NCI-H1048 (cell line): ENCODE measurements at regions not wholly inside any gene's neighbourhood (a gene's known extent, or its start where the extent isn't known, plus 50 kb on each side); places are given as distances from the start of the nearest gene placed in this dataset.

Experiments
- DNase-seq: peaks from one replicate; lab custom pipeline; 2025; lab: John Stamatoyannopoulos, UW

DNA sequence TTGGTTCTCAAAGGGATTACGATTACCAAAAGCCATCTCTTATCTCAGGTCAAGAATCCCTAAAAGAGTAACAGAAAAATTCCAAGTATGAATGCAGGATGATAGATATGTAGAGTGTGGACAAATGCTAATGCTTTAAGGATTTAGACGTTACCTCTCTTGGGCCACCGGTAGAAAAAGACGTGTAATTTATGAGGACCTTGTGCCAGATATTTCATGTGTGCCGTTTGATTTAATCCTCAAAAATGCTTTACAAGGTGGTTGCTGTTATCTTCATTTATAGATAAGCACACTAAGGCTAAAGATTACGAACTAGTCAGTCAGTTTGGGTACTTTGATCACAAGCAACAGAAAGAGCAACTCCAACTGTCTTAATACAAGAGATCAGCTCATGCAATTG lies 370.8 kb upstream of the JAG1 start:
- no peak for DNase-seq

- DNase-seq, result no peak
Measured at GRCh38 chr20:11045412-11046175, 371.8 kb upstream of the JAG1 start.

DNA sequence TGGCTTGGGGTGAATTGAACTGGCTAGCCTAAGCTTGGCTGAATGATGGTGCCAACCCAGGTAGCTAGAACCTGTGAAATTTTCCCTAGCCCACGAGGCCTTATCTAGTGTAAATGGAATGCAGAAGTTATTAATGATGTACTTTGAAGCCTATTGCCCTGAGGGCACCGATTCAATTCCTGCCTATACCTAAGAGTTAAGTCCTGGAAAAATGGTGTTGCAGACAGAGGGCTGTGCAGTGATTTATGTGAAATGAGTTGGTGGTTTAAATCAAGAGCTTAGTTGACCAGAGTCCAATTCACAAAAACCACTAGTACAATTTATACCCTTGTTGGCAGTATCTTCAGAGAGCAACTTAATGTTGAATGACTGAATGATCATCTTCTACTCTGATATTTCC lies 373.8 kb upstream of the JAG1 start:
- DNase-seq, result no peak

GRCh38 chr20:11048739-11049138 lies 374.9 kb upstream of the JAG1 start:
- DNase-seq, result no peak

DNA sequence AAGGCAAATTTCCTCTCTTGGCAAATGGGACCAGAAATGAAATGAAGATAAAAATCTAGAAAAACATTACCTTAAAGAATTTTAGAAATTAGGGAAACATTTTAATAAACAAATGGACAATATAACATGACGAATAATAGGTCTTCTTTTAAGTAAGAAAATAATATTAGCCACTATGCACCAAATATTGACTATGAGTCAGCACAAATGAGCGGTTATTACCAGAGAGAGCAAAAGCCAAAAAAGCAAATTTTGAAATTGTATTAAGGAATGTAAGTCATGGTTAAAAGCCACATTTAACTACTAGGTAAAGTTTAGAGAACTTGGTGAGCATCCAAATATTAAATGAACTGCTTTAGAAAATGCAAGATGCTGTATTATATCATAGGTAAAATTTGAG lies 376.6 kb upstream of the JAG1 start:
- DNase-seq, result no peak

DNA sequence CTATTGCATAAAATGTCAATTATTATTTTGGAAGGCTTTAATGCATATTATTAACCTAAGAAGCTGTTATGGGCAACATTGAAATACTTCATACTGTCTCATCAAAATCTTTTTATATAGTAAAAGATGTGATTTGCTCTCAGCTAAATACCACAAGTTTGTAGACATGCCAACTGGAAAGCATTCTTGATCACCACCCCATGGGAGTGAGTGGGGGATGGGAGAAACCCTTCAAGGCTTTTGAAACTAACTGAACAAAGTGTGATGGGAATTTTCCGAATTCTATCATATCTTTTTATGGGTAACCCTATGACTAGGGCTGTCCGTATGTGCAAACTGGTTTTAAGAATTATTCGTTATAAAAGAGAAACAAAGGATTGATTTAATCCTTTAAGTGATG lies 377.3 kb upstream of the JAG1 start:
- no peak for DNase-seq

DNA sequence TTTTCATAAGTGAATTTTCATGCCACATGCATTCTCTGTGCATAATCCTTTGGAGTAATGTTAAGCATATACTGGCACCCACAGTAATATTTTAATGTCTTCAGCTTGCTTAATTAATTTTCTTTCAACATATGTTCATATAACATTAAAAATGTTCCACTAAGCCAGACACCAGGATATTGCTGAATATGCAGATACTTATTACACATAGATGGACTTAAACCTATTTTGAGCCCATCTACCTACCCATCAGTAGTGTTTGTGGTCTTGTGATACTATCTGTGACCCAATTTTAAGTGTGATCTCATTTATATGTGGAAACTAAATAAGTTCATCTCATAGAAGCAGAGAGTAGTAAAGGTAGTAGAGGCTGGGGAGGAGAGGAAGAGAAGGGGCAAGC lies 379.5 kb upstream of the JAG1 start:
- DNase-seq, result no peak

DNA sequence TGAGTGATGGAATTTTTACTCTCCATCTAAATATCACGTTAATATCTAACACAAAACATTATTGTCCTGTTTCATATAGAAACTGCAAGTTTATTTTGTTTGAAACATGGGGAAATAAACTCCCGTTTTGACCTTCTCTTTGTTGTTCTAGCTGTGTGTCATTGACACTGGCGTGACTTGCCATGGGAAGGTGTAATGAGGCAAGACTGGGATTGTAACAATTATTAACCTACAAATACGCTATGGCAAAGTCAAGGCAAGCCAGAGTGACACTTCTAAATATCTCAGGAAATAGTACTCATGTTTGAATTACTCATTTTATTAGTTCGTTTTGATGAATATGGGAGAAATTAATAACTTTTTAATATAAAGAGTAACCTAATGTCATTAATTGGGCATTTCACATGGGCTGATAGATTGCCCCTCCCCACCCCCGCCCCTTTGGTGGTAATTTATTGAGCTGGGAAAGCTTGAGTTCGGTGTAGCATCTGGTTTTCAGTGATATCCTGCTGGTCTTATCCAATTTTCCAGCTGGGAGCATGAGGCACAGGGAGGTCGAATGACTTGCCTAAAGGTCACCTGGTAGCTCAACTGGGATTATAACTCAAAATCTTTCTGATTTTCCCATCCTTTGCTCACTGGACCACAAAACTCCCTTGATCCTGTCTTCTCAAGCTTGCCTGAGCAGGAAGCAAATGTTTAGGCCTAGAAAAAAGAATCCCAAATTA lies 380.6 kb upstream of the JAG1 start:
- no peak for DNase-seq

GRCh38 chr20:11056414-11056813 lies 382.6 kb upstream of the JAG1 start:
- DNase-seq, result no peak

- DNase-seq, result no peak
Measured at GRCh38 chr20:11057624-11058023, 383.8 kb upstream of the JAG1 start.

DNA sequence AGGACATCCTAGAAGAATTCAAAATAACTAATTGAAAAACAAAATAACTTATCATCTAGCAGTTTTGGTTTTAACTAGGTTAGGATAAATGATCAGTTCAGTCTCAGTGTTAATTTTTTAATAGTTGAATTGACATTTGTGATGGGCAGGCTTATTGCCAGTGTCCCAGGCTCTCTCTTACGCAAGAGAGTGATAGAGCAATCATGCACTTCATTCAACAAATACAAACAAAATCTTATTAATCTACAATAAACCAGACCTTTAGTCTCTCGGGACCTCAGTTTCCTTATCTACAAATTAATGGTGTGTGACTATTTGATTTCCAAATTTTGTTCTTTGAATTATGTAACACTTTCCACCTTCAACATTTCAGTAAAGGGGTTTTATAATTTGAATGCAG lies 385.9 kb upstream of the JAG1 start:
- DNase-seq, result no peak

DNA sequence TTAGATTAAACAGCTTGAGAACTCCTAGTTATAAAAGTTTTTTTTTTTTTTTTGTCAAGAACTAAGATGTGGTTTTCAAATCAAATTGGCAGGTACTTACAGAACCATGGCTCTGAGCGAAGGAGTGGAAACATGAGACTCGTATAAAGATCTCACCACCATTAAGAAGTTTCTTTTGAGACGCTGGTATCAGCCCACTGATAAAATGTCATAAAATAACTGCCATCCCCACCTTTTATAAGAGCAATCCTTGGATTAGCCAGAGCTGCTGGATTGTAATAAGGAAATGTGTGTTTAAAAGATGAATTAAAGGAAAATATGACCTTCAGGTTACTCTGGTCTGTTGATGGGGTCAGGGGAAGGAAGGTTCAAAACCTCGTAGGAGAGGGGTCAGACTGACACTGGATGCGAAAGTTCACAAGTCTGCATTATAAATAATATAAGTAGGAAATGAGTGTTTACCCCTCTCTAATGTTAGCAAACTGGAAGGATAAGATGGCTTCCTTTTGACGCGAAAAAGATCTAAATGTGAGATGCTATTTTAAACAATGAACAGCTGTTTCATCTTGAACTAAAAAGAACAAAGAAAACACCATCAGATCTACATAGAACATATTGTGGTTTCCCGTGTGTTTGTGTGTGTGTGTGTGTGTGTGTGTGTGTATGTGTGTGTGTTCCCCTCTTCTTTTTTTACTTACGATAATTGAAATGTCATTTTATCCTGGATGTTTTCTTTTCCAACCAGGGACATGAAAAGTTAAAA lies 386.8 kb upstream of the JAG1 start:
- DNase-seq, result no peak

- DNase-seq, result no peak
Measured at GRCh38 chr20:11063444-11063843, 389.6 kb upstream of the JAG1 start.

GRCh38 chr20:11064946-11065345 lies 391.1 kb upstream of the JAG1 start:
- no peak for DNase-seq

DNA sequence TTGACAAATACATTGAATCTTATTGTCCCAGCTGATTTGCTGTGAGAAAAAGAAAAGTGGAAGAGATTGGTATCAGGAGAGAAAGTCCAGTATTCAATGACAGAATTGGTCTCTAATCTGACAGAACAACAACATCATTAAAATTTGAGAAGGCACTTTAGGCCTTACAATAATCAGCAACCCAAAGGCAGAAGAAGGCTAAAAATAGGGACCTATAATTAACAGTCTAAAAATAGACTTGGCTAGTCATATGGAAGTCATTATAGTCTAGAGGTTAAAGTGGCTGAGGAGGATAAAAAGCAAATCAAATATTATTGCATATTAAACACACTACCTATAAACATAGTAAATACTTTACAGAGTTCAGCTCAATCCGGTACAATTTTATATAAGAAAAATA lies 393.6 kb upstream of the JAG1 start:
- DNase-seq, result no peak

DNA sequence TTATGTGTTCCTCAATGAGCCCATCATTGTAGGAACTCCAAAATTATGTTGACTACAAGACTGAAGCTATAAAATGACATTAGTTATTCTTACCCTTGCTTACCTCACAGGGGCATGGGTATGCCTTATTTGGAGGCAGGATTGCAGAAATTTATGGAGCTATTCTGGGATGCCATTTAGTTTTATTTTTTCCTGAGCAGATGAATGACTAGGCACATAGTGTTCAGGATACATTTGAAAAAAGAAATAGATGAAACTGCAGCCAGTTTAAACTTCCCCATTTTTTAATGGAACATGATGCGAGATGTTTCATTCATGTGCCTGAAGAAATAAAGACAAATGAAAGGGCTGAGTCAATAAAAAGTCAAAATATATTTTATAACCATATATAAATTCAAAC lies 399.2 kb upstream of the JAG1 start:
- no peak for DNase-seq

GRCh38 chr20:11076434-11077105 lies 402.8 kb upstream of the JAG1 start:
- no peak for DNase-seq

- no peak for DNase-seq
Measured at GRCh38 chr20:11077226-11077625, 403.4 kb upstream of the JAG1 start.

- no peak for DNase-seq
Measured at GRCh38 chr20:11080010-11080409, 406.2 kb upstream of the JAG1 start.

DNA sequence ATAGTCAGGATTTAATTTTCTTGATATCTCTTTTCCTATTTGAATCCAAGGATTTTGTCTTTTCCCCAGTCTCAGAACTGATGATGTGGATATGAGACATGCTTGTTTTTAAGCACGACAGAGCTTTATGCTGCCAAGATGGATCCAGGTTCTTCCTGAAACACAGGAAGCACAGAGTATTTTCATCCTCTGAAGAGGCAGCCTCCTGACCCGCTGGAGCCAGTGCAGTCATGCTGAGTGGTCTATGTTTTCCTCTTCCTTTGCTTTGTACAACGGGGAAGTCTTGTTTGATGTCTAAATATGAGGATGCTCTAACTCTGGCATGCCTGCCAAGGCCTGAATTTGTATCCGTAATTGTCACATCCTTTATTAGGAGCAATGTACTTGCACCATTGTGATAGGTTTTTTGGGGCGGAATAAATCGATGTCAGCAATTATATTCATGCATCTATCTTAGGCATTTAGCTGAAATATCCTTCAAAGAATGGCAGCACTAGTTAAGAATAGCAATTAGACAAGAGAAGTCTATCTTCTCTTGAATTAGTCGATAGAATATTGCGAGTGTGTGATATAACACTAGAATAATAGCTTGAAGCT lies 407.1 kb upstream of the JAG1 start:
- no peak for DNase-seq

- DNase-seq, result no peak
Measured at GRCh38 chr20:11083841-11084240, 410.0 kb upstream of the JAG1 start.

- DNase-seq, result no peak
Measured at GRCh38 chr20:11084508-11084907, 410.7 kb upstream of the JAG1 start.
